Activated T-helper 1 cell treated with anti-CD3 and anti-CD28 coated beads, Interleukin-2, amount 50 U/mL, for 16 hours (primary cell): ENCODE measurements at regions not wholly inside any gene's neighbourhood (a gene's known extent, or its start where the extent isn't known, plus 50 kb on each side); places are given as distances from the start of the nearest gene placed in this dataset.
"Not testable (repeated sequence)": the region's sequence is repeated elsewhere in the genome, so short reads cannot be mapped to it uniquely, and the experiment has no call there.

ENCODE experiments used
- DNase-seq, 2 donors: peaks; one replicate each; pipeline ENCODE4 v3.0.0-alpha.2; 2020; ENCODE audit warnings: low read depth in 1 of 2, low spot score in 1 of 2

- no peak for DNase-seq
Measured at GRCh38 chr2:195572895-195573683, 83.9 kb upstream of the SLC39A10 start.

DNA sequence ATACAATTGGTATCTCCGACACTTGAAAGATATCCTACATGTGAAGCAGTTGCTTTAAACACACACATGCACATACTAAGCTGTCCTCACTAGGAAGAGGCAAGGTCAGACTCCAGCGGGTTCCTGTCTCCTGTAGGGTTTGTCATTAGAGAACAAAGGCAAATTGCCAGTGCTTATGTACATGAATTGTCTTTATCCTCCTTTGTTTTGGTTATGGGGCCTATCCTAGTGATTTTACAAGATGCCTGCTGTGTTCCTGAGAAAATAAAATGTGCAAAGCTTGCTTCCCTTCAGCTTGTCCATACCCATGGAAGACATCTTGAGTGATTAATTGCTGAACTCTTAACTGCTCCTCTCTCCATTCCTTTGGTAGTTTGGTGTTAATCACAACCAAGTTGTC lies 86.7 kb upstream of the SLC39A10 start:
- DNase-seq = no peak

GRCh38 chr2:195569255-195569654 lies 87.8 kb upstream of the SLC39A10 start:
- DNase-seq = no peak

GRCh38 chr2:195564625-195565135 lies 92.3 kb upstream of the SLC39A10 start:
- DNase-seq = not testable (repeated sequence)

GRCh38 chr2:195563857-195564512 lies 93.0 kb upstream of the SLC39A10 start:
- DNase-seq = no peak

GRCh38 chr2:195562570-195563566 lies 94.2 kb upstream of the SLC39A10 start:
- DNase-seq = no peak

DNA sequence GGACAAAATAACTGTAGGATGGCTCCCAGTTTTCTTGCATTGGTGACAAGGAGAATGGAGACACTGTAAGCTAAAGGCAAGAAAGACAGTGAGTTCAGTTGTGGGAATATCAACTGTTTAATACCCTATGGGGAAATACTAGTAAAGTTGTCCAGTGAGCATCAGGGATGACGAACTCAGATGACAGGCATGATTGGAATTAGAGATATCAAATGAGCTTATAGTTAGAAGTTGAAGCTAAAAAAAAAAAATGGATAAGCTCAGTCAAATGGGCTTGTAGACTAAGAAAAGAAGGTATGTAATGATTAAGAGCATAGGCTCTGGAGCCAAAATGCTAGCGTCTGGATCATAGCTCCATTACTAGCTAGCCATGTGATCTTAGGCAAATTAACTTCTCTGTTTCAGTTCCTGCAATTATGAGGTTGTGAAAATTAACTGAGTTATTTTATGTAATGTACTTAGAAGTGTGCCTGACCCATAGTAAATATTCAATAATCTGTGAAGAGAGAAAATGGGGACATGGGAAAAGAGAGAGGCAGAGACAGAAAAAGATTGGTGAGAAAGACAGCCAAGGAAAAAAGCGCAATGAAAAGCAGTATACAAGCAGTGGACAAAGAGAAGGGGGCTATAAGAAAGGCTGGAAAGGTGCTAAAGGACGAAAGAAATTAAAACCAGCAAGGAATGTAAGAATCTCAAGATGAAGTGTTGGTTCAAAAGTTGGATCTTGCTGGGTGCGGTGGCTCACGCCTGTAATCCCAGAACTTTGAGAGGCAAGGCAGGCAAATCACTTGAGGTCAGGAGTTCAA lies 95.7 kb upstream of the SLC39A10 start:
- DNase-seq = no peak

DNA sequence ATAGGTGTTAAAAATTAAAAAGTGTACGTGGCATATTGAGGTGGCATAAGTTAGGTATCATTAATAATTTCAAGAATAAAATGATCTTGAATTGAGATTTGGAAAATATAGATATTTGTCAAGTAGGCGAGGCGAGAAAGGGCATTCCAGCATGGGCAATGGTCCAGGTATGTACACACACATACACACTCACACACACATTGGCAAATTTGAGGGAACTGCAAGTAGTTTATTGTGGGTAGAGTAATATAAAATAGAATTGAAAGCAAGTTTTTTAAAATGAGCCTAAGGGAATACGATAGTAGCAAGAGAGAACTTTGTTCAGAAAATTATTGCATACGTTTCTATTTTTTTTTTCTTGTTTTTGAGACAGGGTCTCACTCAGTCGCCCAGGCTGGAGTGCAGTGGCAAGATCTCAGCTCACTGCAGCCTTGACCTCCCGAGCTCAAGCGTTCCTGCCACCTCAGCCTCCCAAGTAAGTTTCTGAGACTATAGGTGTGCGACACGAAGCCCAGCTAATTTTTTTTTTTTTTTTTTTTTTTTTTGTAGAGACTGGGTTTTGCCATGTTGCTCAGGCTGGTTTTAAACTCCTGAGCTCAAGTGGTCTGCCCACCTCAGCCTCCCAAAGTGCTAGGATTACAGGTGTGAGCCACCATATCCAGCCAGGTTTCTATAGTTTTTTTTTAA lies 96.7 kb upstream of the SLC39A10 start:
- DNase-seq = no peak

- peak; percentile 34 to 59 for DNase-seq
Measured at GRCh38 chr2:195559431-195559914, 97.6 kb upstream of the SLC39A10 start.

GRCh38 chr2:195555971-195556370 lies 101.1 kb upstream of the SLC39A10 start:
- DNase-seq = no peak

GRCh38 chr2:195552581-195552980 lies 104.4 kb upstream of the SLC39A10 start:
- DNase-seq = no peak

DNA sequence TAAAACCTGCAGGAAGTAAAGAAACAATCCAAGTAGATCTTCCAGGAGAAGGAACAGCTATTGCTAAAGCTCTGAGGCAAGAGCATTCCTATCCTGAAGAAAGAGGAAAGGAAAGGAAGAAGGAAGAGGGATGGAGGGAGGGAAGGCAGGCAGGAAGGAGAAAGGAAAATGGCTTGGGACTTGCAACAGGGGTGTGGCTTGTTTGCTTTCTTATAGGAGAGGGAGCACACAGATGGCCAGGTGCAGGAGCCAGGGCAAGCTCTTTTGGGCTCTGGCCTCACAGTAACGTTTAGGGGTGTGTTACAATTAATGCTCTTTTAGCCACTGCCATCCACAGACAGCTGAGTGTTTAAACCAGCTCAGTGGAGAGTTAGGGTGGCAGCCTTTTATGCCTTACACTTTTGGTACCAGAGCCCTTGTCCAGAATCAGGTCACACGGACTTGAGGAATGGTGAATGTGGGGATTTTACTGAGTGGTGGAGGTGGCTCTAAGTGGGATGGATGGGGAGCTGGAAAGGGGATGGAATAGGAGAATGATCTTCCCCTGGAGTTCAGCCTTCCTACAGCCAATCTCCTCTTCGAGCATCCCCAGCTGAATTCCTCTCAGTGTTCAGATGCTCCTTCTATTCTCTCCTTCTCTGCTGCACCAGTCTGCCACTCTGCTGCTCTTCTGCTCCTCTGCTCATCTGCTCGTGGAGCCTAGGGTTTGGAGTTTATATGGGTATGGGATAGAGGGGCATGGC lies 108.7 kb upstream of the SLC39A10 start:
- DNase-seq = no peak

GRCh38 chr2:195547268-195547840 lies 109.7 kb upstream of the SLC39A10 start:
- not testable (repeated sequence) for DNase-seq

DNA sequence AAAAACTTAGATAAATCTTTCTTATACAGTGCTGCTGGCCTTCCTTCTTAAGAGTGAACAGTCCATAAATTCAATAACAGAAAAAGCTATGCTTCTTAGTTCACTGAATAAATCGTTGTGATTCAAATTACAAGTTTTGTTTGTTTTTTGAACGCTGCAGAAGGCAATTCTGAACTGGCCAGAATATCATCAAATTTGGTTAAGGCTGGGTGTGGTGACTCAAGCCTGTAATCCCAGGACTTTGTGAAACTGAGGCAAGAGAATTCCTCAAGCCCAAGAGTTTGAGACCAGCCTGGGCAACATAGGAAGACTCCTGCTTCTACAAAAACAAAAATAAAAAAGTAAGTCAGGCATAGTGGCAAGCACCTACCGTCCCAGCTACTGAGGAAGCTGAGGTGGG lies 111.2 kb upstream of the SLC39A10 start:
- no peak for DNase-seq

DNA sequence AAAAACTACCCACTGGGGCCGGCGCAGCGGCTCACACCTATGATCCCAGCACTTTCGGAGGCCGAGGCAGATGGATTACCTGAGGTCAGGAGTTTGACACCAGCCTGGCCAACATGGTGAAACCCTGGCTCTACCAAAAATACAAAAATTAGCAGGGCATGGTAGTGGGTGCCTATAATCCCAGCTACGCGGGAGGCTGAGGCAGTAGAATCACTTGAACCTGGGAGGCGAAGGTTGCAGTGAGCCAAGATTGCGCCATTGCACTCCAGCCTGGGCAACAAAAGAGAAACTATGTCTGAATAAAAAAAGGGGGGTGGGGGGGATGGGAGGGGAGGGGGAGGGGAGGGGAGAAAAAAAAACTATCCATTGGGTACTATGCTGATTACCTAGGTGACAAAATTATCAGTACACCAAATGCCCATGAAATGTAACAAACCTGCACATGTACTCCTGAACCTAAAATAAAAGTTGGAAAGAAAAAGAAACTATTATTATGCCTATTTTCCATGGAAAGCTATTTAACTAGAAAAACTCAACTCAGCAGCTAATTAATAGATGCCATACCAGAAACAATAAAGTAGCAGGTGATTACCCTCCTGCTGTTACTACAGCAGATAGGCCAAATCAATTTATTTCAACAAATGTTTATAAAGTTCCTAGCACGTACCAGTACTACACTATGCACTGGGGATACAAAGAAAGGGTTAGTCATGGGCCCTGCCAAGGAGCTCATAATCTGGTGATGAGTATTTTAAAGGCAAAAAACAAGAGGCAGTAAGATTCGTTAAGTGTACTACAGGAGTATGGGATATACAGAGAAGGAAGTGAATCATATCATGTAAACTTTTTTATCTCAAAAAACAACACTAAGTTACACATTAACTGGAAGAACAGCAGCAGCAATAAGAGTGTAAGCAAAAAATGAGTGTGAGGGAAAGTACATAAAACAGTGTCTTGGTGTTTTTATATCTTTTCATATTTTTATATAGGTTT lies 112.8 kb upstream of the SLC39A10 start:
- no peak for DNase-seq

- no peak for DNase-seq
Measured at GRCh38 chr2:195543063-195543462, 114.0 kb upstream of the SLC39A10 start.

GRCh38 chr2:195542067-195542466 lies 115.0 kb upstream of the SLC39A10 start:
- no peak for DNase-seq
